Mesothelial cell of epicardium (in vitro differentiated cells): ENCODE measurements at regions not wholly inside any gene's neighbourhood (a gene's known extent, or its start where the extent isn't known, plus 50 kb on each side); places are given as distances from the start of the nearest gene placed in this dataset.
"Not testable (repeated sequence)": the region's sequence is repeated elsewhere in the genome, so short reads cannot be mapped to it uniquely, and the experiment has no call there.

ENCODE experiments used
- DNase-seq, 2 experiments: peaks; one replicate each; pipeline ENCODE4 v3.0.0; 2021; ENCODE audit warnings: low spot score in 2 of 2; ENCODE audit not compliant: unreplicated experiment in 2 of 2
- H3K27ac Mint-ChIP-seq: 2 replicates; pipeline ENCODE4 v1.8.0; 2021; ENCODE audit warnings: mixed read lengths
- H3K27me3 Mint-ChIP-seq: 2 replicates; pipeline ENCODE4 v1.8.0; 2021; ENCODE audit warnings: low read depth, mixed read lengths
- H3K36me3 Mint-ChIP-seq: 2 replicates; pipeline ENCODE4 v1.8.0; 2021; ENCODE audit warnings: mixed read lengths
- H3K4me1 Mint-ChIP-seq: 2 replicates; pipeline ENCODE4 v1.8.0; 2021; ENCODE audit warnings: mixed read lengths
- H3K4me3 Mint-ChIP-seq: 2 replicates; pipeline ENCODE4 v1.8.0; 2021; ENCODE audit warnings: mild to moderate bottlenecking, moderate library complexity, mixed read lengths
- H3K9me3 Mint-ChIP-seq: 2 replicates; pipeline ENCODE4 v1.8.0; 2021; ENCODE audit warnings: mixed read lengths
- TF ChIP-seq, protein P1 (sequence below): fragments of 200-600 bp; sonication (generic); IDR thresholded peaks from one replicate; pipeline ENCODE4 v1.5.0; 2021; ENCODE audit warnings: antibody characterized with exemption; ENCODE audit not compliant: unreplicated experiment

DNA sequence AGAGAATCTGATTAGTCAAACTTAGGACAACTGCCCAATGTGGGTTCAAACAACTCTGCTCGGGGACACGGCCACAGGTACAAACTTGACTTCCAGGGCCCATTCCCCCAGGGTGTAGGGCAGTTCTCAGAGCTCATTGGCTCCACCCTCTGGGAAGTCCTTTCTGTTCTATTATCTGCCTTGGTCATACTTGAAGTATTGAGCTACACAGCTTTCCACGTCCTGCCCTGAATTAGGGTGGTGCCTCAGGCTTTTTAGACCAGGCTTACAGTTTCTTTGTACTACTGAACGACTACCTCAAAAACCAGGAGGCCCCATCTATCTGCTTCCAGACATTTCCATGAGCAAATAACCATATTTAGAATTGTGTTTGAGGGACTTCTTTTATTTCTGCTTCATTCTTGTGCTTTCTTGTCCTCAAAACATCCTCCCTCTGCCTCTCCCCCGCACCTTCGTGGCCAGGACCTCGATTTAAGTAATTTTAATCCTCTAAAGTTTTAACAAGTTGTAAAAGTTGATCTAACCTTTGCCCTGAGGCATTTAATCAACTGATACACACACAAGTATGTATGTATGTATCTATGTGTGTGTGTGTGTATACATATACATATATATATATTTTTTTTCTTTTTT, 281.7 kb upstream of the AMIGO2 start:
- no peaks in the 10 kb centered on the region for H3K27me3 Mint-ChIP-seq
- H3K36me3 Mint-ChIP-seq, result no peaks in the 10 kb centered on the region
- no peak overlapping the region for H3K27ac Mint-ChIP-seq
- H3K9me3 Mint-ChIP-seq, result peaks cover 8% of the 10 kb centered on the region
- no peak overlapping the region for H3K4me3 Mint-ChIP-seq
- DNase-seq, result no peak
- H3K4me1 Mint-ChIP-seq, result peaks cover 21% of the 10 kb centered on the region
- TF ChIP-seq, protein P1, sequence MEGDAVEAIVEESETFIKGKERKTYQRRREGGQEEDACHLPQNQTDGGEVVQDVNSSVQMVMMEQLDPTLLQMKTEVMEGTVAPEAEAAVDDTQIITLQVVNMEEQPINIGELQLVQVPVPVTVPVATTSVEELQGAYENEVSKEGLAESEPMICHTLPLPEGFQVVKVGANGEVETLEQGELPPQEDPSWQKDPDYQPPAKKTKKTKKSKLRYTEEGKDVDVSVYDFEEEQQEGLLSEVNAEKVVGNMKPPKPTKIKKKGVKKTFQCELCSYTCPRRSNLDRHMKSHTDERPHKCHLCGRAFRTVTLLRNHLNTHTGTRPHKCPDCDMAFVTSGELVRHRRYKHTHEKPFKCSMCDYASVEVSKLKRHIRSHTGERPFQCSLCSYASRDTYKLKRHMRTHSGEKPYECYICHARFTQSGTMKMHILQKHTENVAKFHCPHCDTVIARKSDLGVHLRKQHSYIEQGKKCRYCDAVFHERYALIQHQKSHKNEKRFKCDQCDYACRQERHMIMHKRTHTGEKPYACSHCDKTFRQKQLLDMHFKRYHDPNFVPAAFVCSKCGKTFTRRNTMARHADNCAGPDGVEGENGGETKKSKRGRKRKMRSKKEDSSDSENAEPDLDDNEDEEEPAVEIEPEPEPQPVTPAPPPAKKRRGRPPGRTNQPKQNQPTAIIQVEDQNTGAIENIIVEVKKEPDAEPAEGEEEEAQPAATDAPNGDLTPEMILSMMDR, result no peak

DNA sequence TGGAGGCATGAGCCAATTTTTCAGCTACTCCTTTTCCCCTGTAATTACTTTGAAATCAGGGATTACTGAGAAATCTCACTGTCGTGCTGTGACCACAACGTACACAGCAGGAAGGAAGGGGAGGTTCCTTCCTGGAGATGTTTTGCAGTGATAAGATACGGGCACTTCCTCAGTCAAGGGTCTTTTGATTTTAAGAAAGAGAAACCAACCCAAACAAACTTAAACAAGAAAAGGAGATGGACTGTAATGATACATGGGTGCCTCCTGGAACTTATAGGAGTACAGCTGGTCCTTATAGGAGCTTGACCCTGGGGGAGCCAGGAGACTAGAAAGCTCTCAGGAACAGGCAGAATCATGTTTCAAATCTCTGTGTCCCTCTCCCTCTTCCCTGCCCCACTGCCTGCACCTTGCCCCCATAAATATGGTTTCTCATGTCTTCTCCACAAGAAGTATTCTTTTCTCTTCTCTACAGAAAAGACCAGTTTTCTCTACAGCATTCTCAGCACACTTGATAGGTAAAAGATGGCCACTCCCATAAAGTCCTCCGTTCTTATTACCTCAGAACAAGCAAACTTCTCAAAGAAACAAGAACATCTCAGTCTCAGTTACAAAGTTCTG, 281.1 kb upstream of the AMIGO2 start:
- H3K27ac Mint-ChIP-seq, result no peak overlapping the region
- TF ChIP-seq, protein P1, result no peak
- H3K36me3 Mint-ChIP-seq, result no peaks in the 10 kb centered on the region
- H3K4me3 Mint-ChIP-seq, result no peak overlapping the region
- peaks cover 8% of the 10 kb centered on the region for H3K9me3 Mint-ChIP-seq
- peaks cover 25% of the 10 kb centered on the region for H3K4me1 Mint-ChIP-seq
- no peaks in the 10 kb centered on the region for H3K27me3 Mint-ChIP-seq
- DNase-seq, result no peak

GRCh38 chr12:47360093-47360480, 280.3 kb upstream of the AMIGO2 start:
- no peak for DNase-seq
- Mint-ChIP-seq H3K4me1 (peaks cover 25% of the 10 kb centered on the region), H3K27ac (no peak overlapping the region), H3K4me3 (no peak overlapping the region), H3K36me3 (no peaks in the 10 kb centered on the region), H3K9me3 (peaks cover 11% of the 10 kb centered on the region), H3K27me3 (no peaks in the 10 kb centered on the region)
- TF ChIP-seq, protein P1, result no peak

GRCh38 chr12:47359310-47360092, 279.7 kb upstream of the AMIGO2 start:
- H3K27ac Mint-ChIP-seq, result no peak overlapping the region
- peaks cover 11% of the 10 kb centered on the region for H3K9me3 Mint-ChIP-seq
- H3K4me1 Mint-ChIP-seq, result peaks cover 25% of the 10 kb centered on the region
- no peaks in the 10 kb centered on the region for H3K36me3 Mint-ChIP-seq
- TF ChIP-seq, protein P1, result no peak
- DNase-seq, result no peak
- no peak overlapping the region for H3K4me3 Mint-ChIP-seq
- H3K27me3 Mint-ChIP-seq, result no peaks in the 10 kb centered on the region

- not testable (repeated sequence) for H3K27me3 Mint-ChIP-seq, H3K27ac Mint-ChIP-seq, H3K4me3 Mint-ChIP-seq, H3K36me3 Mint-ChIP-seq, DNase-seq
- Mint-ChIP-seq H3K9me3 (peaks cover 11% of the 10 kb centered on the region), H3K4me1 (peaks cover 21% of the 10 kb centered on the region)
These were observed 277.2 kb upstream of the AMIGO2 start for GRCh38 chr12:47357006-47357405.

DNA sequence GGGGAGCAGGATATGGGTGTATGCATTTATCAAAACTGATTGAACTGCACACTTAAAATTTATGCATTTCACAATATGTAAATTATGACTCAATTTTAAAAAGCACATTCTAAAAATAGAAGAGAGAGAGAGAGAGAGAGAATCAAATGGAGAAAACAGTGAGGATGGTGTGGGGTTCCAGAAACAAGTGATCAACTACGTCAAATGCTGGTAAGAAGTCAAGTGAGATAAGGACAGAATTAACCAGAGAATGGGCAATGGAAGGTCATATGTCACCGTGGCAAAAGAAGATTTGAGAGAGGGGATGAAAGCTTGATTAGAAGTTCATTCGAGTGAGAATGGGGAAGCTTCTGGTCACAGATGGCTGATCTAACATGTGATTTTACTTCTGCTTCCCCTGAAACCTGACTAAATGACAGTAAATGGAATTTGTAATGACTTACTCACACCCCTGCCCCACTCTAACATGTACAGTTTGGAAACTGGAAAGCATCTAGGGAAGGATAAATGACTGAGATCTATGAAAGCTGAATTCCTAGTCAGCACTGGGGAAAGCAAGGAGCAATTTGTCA, 276.5 kb upstream of the AMIGO2 start:
- no peak for DNase-seq
- H3K4me1 Mint-ChIP-seq, result peaks cover 15% of the 10 kb centered on the region
- TF ChIP-seq, protein P1, result no peak
- no peak overlapping the region for H3K27ac Mint-ChIP-seq
- H3K4me3 Mint-ChIP-seq, result no peak overlapping the region
- no peaks in the 10 kb centered on the region for H3K27me3 Mint-ChIP-seq
- no peaks in the 10 kb centered on the region for H3K36me3 Mint-ChIP-seq
- H3K9me3 Mint-ChIP-seq, result peaks cover 11% of the 10 kb centered on the region
